ENCODE measurements at regions not wholly inside any gene's neighbourhood (a gene's known extent, or its start where the extent isn't known, plus 50 kb on each side); places are given as distances from the start of the nearest gene placed in this dataset.

DNA sequence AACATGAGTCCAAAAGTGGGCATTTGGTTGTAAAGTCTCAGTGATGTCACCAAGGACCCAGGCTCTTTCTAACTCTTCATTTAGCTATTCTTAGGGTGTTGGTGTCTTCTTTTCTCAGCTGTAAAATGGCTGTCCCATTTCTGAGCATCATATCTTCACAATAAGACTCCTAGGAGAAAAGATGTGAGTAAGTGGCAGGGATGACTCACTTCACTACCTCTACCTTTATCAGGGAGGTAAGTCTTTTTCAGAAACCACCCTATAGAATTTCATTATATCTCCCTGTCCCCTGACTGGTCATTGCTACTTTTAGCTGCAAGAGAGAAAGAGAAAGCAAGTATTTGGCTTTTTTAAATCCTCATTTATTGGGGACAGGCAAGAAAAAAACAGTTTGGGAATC is 300.2 kb upstream of the RBMS3 start:
- Histone ChIP-seq H3K9me3 (no peaks in the 10 kb centered on the region), H3K27ac (no peak overlapping the region), H3K4me1 (no peaks in the 10 kb centered on the region), H3K4me3 (no peak overlapping the region), H3K36me3 (no peaks in the 10 kb centered on the region), H3K27me3 (no peaks in the 10 kb centered on the region)
- TF ChIP-seq EP300 (IDR thresholded peaks at IDR 0.05): no peak
- TF ChIP-seq POLR2A (IDR thresholded peaks at IDR 0.05): no peak
- TF ChIP-seq POLR2AphosphoS5 (IDR thresholded peaks at IDR 0.05): no peak
- no peak for TF ChIP-seq CTCF (IDR thresholded peaks at IDR 0.05)
- no peak for DNase-seq (ENCODE audit: low spot score in 2 of 2)

DNA sequence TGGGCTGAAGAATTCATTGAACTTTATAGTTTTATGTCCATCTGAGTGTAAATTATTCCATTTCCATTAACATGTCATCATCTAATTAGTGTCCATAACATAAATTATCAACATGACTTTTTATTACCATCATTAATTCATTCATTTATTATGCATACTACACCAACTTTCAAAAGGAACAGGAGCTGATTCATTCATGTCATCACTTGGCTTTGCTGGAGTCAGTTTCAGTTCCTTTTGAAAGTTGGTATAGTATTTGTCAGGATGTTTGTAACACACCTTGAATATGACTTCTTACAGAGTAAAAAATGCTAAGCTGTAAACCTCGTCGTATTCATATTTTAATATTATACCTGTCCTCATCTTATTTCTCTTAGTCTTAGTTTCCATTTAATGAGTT is 298.0 kb upstream of the RBMS3 start:
- no peaks in the 10 kb centered on the region for H3K4me1 ChIP-seq
- no peaks in the 10 kb centered on the region for H3K36me3 ChIP-seq
- no peaks in the 10 kb centered on the region for H3K27me3 ChIP-seq
- no peaks in the 10 kb centered on the region for H3K9me3 ChIP-seq
- TF ChIP-seq POLR2AphosphoS5 (IDR thresholded peaks at IDR 0.05) (no peak), EP300 (IDR thresholded peaks at IDR 0.05) (no peak), CTCF (IDR thresholded peaks at IDR 0.05) (no peak), POLR2A (IDR thresholded peaks at IDR 0.05) (no peak)
- no peak overlapping the region for H3K4me3 ChIP-seq
- no peak for DNase-seq (ENCODE audit: low spot score in 2 of 2)
- H3K27ac ChIP-seq: no peak overlapping the region
- WGBS: 80% methylated on average over 2 of the region's 2 CpGs

DNA sequence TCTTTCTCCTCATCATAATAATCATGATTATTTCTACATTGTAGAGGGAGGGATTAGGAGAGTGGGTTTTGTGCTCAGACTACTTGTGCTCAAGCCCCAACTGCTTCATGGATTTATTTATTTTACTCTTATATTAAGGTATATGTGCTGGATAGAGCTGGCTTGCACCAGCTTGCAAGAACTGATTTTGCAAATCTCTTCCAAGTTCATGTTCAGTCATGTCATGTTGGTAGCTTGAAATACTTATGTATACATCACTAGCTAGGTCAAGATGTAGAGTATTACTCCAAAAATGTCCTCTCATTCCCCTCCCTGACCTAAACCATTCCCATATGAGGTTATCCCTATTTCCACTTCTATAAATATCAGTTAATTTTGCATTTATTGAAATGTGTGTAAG is 293.9 kb upstream of the RBMS3 start:
- H3K27me3 ChIP-seq: no peaks in the 10 kb centered on the region
- no peaks in the 10 kb centered on the region for H3K9me3 ChIP-seq
- no peak overlapping the region for H3K27ac ChIP-seq
- no peak overlapping the region for H3K4me3 ChIP-seq
- H3K4me1 ChIP-seq: no peaks in the 10 kb centered on the region
- no peaks in the 10 kb centered on the region for H3K36me3 ChIP-seq
- no peak for TF ChIP-seq POLR2A (IDR thresholded peaks at IDR 0.05)
- TF ChIP-seq EP300 (IDR thresholded peaks at IDR 0.05): no peak
- TF ChIP-seq POLR2AphosphoS5 (IDR thresholded peaks at IDR 0.05): no peak
- TF ChIP-seq CTCF (IDR thresholded peaks at IDR 0.05): no peak
- DNase-seq (ENCODE audit: low spot score in 2 of 2): no peak

GRCh38 chr3:28989646-28990089 is 291.2 kb upstream of the RBMS3 start:
- no peak for TF ChIP-seq CTCF (IDR thresholded peaks at IDR 0.05)
- Histone ChIP-seq H3K27ac (no peak overlapping the region), H3K4me3 (no peak overlapping the region), H3K27me3 (no peaks in the 10 kb centered on the region), H3K4me1 (no peaks in the 10 kb centered on the region), H3K36me3 (no peaks in the 10 kb centered on the region), H3K9me3 (no peaks in the 10 kb centered on the region)
- no peak for DNase-seq (ENCODE audit: low spot score in 2 of 2)
- 54% methylated on average over 2 of the region's 2 CpGs for WGBS

DNA sequence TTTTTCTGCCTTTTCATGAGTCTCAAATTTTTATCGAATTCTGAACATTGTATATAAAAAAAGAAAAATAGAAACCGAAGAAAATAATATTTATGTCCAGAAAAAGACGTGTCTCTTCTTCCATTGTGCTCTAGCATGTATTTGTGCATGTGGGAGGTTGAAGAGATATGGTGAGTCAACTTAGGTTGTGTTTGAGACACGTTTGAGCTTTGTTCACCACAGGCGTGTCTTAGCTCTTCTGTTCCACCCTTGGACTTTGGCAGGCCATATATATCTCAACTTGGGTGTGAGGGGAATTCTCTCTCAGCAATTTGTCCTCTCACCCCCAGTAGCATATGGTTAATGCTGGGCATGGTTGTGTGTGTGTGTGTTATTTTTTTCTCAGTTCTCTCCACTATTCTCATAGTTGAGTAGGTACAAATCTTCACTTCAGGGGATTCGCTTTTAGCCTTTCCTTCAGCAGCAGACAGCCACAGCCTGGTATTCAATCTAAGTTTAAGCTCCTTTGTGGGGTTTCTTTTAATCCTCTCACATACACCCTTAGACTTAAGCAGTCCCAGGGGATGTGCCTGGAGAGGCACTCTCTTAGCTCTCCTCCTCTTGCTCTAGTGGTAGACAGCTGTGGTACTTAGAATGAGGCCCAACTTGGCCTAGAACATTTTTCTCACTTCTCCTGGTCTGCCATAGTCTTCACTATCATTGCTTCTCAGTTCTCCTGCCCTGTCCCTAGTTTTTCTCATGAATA is 286.5 kb upstream of the RBMS3 start:
- 89% methylated on average over 6 of the region's 6 CpGs for WGBS
- Histone ChIP-seq H3K9me3 (no peaks in the 10 kb centered on the region), H3K36me3 (no peaks in the 10 kb centered on the region), H3K4me1 (no peaks in the 10 kb centered on the region), H3K4me3 (no peak overlapping the region), H3K27ac (no peak overlapping the region), H3K27me3 (no peaks in the 10 kb centered on the region)
- no peak for TF ChIP-seq POLR2AphosphoS5 (IDR thresholded peaks at IDR 0.05)
- TF ChIP-seq CTCF (IDR thresholded peaks at IDR 0.05): no peak
- TF ChIP-seq POLR2A (IDR thresholded peaks at IDR 0.05): no peak
- TF ChIP-seq EP300 (IDR thresholded peaks at IDR 0.05): no peak
- no peak for DNase-seq (ENCODE audit: low spot score in 2 of 2)
